PFSK-1 (cell line): ENCODE measurements at regions not wholly inside any gene's neighbourhood (a gene's known extent, or its start where the extent isn't known, plus 50 kb on each side); places are given as distances from the start of the nearest gene placed in this dataset.

Experiments used
- FOXP2 ChIP-seq: optimal IDR thresholded peaks from 2 replicates; pipeline ENCODE3; 2011; ENCODE audit warnings: borderline replicate concordance, control low read depth, inconsistent platforms; ENCODE audit not compliant: insufficient read depth; ENCODE audit errors: extremely low read length, extremely low read depth
- TF ChIP-seq, protein P1 (sequence below), 2 experiments: IDR thresholded peaks; 2 replicates each; pipeline versions ENCODE4 v1.6.1 to v1.8.0; 2011 to 2012; ENCODE audit warnings: low read depth in 2 of 2, low read length in 2 of 2, control low read depth in 1 of 2, inconsistent platforms in 1 of 2, mild to moderate bottlenecking in 1 of 2, moderate library complexity in 1 of 2; ENCODE audit not compliant: insufficient read depth in 1 of 2

DNA sequence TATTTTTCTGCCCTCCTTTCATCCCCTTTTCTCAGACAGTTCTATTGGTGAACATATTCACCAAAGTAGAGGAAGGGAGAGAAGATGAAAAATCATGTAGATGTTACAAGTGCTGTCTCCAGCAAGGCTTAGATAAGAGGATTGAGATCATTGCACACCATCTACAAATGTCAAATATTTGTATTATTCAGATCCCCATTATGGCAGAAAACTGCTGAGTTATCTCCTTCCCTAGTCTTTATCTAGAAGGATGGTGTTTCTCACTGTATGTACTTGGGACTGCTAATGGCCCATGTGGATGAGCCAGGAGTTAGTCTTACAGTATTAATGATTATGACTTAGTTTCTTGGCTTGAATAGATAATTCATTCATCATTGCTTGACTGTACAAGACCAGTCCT, 147.2 kb upstream of the EEPD1 start:
- TF ChIP-seq FOXP2, result no peak
- TF ChIP-seq, protein P1, sequence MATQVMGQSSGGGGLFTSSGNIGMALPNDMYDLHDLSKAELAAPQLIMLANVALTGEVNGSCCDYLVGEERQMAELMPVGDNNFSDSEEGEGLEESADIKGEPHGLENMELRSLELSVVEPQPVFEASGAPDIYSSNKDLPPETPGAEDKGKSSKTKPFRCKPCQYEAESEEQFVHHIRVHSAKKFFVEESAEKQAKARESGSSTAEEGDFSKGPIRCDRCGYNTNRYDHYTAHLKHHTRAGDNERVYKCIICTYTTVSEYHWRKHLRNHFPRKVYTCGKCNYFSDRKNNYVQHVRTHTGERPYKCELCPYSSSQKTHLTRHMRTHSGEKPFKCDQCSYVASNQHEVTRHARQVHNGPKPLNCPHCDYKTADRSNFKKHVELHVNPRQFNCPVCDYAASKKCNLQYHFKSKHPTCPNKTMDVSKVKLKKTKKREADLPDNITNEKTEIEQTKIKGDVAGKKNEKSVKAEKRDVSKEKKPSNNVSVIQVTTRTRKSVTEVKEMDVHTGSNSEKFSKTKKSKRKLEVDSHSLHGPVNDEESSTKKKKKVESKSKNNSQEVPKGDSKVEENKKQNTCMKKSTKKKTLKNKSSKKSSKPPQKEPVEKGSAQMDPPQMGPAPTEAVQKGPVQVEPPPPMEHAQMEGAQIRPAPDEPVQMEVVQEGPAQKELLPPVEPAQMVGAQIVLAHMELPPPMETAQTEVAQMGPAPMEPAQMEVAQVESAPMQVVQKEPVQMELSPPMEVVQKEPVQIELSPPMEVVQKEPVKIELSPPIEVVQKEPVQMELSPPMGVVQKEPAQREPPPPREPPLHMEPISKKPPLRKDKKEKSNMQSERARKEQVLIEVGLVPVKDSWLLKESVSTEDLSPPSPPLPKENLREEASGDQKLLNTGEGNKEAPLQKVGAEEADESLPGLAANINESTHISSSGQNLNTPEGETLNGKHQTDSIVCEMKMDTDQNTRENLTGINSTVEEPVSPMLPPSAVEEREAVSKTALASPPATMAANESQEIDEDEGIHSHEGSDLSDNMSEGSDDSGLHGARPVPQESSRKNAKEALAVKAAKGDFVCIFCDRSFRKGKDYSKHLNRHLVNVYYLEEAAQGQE (IDR thresholded peaks at IDR 0.05; ENCODE audit: insufficient read depth in 1 of 2, low read depth in 2 of 2, low read length in 2 of 2), result no peak
